ENCODE measurements at regions not wholly inside any gene's neighbourhood (a gene's known extent, or its start where the extent isn't known, plus 50 kb on each side); places are given as distances from the start of the nearest gene placed in this dataset.
A peak's percentile ranks its signal among the peaks of the same experiment; 100 is the strongest.
"Not testable (repeated sequence)": the region's sequence is repeated elsewhere in the genome, so short reads cannot be mapped to it uniquely, and the experiment has no call there.

DNA sequence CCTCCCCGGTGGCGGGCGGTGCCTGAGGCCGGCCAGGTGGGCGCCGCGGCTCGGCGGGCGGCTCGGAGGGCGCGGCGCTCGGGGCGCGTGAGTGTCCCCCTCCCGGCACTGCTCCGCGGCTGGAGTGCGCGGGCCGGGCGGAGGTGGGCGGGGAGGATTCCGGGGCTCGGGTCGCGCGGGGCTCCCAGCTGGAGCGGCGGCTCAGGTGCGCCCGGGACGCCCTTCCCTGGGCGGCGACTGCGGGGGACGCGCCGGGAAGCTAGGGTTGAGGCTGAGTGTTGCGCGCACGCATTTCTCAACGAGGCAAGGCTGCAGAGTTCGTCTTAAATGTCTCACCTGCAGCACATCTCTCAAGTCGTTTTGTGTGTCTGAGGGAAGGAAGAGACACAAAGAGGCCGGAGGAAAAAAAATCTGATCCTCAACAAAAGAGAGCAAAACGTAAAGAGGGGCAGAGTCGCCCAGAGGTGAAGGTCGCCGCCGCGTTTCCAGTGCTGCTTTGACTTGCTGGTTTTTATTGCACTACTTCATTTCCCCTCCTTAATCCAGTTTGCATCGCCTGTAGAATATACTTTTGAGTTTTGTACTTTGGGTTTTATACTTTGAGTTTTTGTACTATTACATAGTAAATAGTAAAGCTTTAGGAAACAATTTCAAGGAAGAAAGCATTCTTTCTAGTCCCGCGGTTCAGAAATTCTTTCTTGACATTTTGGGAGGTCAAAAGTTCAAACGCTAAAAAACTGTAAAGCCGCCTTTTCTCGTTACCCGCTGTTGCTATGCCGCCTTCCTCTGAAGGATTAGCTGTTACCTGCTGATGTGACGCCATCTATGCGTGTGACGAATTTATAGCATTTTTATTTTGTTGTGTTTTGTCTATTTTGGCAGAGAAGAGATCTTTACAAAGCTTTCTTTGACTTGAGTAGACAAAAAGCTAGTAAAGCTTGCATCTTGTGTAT lies 106.5 kb upstream of the STOX2 start:
- Mint-ChIP-seq H3K4me1 (peaks cover 7% of the 10 kb centered on the region), H3K36me3 (ENCODE audit: low read depth) (no peaks in the 10 kb centered on the region), H3K9me3 (peaks cover 9% of the 10 kb centered on the region), H3K27ac (no peak overlapping the region), H3K4me3 (peak overlapping the region; percentile 72), H3K27me3 (peaks cover 64% of the 10 kb centered on the region)
- intact Hi-C loops (cut with micrococcal nuclease), result loop anchor here (10.0 kb wide), 2 partner anchors 106 to 1216 kb away; partner anchors contain the start of genes HELT and STOX2
- DNase-seq, result peak; percentile 62

DNA sequence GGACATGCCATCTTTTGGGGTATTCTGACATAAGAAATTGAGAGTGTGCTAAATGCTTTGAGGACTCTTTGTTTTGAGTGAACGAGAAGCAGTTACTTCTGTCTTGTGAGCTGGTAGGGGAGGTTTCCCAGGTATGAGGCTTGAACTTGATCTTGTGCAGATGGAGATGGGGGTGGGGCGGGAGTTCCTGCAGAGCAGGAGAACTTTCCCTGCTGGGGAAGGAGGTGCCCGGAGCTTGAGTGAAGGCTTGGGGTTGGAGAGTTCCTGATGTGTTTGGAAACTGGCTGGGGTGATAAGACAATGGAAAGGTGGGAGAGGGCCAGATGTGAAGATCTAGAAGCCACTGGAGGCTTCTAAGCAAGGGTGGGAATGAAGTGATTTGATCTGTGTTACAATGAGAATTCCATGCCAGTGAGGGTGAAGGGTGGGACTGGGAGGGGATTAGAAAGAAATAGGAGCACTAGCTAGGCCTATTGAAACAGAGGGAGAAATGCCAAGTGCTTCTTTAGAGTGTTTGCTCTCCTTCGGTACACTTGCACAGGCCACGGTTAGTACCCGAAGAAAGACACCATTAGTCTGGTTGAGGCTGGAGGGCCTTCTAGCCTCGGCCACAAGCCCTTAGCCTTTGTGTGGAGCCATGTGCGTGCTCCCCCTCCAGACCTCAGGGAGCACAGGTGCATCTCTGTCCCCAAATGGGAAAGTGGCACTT lies 103.5 kb upstream of the STOX2 start:
- peaks cover 45% of the 10 kb centered on the region for H3K27me3 Mint-ChIP-seq
- H3K9me3 Mint-ChIP-seq, result no peaks in the 10 kb centered on the region
- no peak overlapping the region for H3K4me3 Mint-ChIP-seq
- H3K27ac Mint-ChIP-seq, result no peak overlapping the region
- H3K36me3 Mint-ChIP-seq (ENCODE audit: low read depth), result no peaks in the 10 kb centered on the region
- DNase-seq, result no peak
- intact Hi-C loops (cut with micrococcal nuclease), result no loop called here
- peaks cover 7% of the 10 kb centered on the region for H3K4me1 Mint-ChIP-seq

DNA sequence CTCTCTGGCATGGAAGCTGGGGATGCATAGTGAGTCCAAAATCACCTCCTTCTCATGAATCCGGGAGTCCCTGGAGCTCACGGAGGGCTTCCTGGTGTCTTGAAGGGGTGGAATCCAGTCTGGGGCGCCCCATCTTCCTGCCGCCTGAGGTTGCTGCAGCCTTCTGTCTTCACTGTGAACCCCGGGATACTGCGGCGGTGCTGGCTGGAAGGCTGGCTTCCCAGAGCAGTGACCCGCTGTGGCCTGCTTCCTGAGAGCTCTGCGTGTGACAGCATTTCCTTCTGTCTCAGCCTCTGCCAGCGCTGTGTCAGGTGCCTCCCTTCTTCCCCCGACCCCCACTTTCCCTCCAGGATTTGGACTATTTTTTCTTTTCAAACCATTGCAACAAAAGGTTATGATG lies 98.8 kb upstream of the STOX2 start:
- DNase-seq, result no peak
- H3K27ac Mint-ChIP-seq, result no peak overlapping the region
- H3K4me1 Mint-ChIP-seq, result no peaks in the 10 kb centered on the region
- peaks cover 17% of the 10 kb centered on the region for H3K27me3 Mint-ChIP-seq
- H3K9me3 Mint-ChIP-seq, result no peaks in the 10 kb centered on the region
- intact Hi-C loops (cut with micrococcal nuclease), result no loop called here
- H3K36me3 Mint-ChIP-seq (ENCODE audit: low read depth), result no peaks in the 10 kb centered on the region
- H3K4me3 Mint-ChIP-seq, result no peak overlapping the region

DNA sequence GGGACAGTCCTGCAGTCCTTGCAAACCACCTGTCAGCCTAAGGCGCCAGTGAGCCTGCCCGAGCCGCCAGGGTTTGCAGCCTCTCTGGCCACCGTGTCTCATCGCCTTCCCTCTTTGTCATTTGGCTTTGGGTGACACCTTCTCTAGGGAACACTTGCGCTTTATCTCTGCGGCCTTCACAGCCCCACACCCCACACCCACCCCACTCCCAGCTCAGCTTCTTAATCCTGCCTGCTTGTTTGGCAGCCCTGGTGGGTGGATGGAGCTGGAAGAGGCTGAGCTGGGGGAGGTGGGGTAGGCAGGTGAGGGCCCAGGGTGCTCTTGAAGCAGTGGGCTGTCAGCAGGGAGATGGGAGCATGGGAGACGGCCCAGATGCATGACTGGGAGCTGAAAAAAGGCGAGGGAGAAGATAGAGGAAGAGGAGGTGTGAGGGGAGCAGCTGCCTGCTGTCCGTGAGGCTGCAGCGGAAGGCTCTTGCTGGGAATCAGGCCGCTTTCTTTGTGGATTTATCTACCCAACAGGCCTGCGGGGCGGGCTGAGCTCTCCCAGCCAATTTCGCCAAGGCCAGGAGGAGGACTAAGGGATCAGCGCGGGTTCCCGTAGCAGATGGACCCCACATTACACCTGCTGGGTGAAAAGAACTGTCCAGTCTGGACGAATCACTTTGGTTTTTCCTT lies 97.5 kb upstream of the STOX2 start:
- Mint-ChIP-seq H3K36me3 (ENCODE audit: low read depth) (no peaks in the 10 kb centered on the region), H3K27me3 (peaks cover 15% of the 10 kb centered on the region), H3K27ac (no peak overlapping the region), H3K9me3 (no peaks in the 10 kb centered on the region), H3K4me1 (no peaks in the 10 kb centered on the region), H3K4me3 (no peak overlapping the region)
- intact Hi-C loops (cut with micrococcal nuclease), result no loop called here
- DNase-seq, result no peak

DNA sequence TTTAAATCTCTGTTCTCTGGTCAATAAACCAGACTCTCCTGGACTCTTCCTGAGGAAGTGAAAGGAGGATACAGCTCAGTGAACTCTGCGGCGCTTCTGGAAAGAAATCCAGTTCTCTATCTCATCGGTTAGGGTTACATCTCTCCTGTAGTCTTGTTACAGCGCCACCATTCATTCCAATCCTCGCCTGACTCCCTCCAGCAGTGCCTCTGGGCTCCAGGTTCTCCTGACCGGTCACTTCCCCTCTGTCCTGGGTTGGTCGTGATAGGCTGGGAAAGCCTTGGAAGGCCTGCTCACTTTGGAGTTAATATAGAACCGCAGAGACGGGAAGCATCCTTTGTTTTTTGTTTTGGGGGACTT lies 97.0 kb upstream of the STOX2 start:
- no peak for DNase-seq
- Mint-ChIP-seq H3K9me3 (no peaks in the 10 kb centered on the region), H3K27ac (no peak overlapping the region), H3K36me3 (ENCODE audit: low read depth) (no peaks in the 10 kb centered on the region), H3K4me1 (no peaks in the 10 kb centered on the region), H3K4me3 (no peak overlapping the region), H3K27me3 (peaks cover 13% of the 10 kb centered on the region)
- intact Hi-C loops (cut with micrococcal nuclease), result no loop called here

DNA sequence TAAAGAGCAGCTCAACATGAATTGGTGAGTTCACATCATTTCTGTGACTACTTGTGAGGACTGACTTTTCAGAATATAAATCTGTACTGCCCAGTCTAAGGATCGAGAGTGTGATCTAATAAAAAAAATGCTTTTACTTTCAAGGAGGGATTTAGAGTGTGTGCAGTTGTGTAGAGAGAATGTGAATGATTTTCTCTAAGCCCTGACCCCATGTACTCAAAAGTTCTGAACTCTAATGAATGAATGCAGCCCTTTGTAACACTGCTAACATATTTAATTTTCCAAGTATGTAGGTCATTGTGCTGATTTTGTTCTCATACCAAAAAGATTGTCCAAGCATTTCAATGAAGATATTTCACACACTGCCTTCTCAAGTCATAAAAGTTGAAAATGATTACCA lies 92.5 kb upstream of the STOX2 start:
- Mint-ChIP-seq H3K36me3 (ENCODE audit: low read depth) (no peaks in the 10 kb centered on the region), H3K4me1 (no peaks in the 10 kb centered on the region), H3K27ac (no peak overlapping the region), H3K9me3 (peaks cover 4% of the 10 kb centered on the region), H3K4me3 (no peak overlapping the region), H3K27me3 (peaks cover 11% of the 10 kb centered on the region)
- intact Hi-C loops (cut with micrococcal nuclease), result no loop called here
- DNase-seq, result no peak

DNA sequence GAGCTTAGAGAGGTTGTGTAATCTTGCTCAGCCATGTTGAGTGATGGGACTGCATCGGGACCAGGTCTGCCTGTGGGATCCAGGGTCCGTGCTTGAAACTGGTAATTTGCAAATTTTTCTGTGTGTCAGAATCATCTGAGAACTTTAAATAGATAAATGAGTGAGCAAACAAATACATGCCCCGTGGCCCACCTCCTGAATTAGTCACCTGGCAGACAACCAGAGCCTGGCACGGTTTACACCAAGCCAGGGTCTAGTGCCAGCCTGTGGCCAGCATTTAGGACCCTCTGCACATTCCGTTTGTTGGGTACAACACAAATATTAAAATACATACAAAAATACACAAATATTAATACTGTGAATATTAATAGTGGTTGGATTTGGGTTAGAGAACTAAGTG lies 90.6 kb upstream of the STOX2 start:
- no peak overlapping the region for H3K27ac Mint-ChIP-seq
- no peak overlapping the region for H3K4me3 Mint-ChIP-seq
- peaks cover 4% of the 10 kb centered on the region for H3K9me3 Mint-ChIP-seq
- no peak for DNase-seq
- no peaks in the 10 kb centered on the region for H3K36me3 Mint-ChIP-seq (ENCODE audit: low read depth)
- no peaks in the 10 kb centered on the region for H3K4me1 Mint-ChIP-seq
- intact Hi-C loops (cut with micrococcal nuclease), result no loop called here
- H3K27me3 Mint-ChIP-seq, result peaks cover 11% of the 10 kb centered on the region

DNA sequence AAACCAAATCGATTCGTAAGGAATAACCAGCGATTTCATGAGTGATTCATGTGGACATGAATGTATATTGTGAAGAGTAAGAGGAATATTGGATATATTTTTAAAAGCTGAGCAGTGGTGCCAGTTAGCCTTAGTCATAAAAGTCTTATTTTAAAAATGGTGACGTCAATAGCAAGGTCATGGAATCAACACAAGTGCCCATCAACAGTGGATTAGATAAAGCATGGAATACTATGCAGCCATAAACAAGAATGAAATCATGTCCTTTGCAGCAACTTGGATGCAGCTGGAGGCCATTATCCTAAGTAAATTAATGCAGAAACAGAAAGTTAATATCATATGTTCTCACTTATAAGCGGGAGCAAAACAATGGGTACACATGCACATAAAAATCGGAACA lies 89.0 kb upstream of the STOX2 start:
- DNase-seq, result no peak
- H3K4me3 Mint-ChIP-seq, result no peak overlapping the region
- intact Hi-C loops (cut with micrococcal nuclease), result no loop called here
- no peak overlapping the region for H3K27ac Mint-ChIP-seq
- H3K9me3 Mint-ChIP-seq, result peaks cover 4% of the 10 kb centered on the region
- H3K36me3 Mint-ChIP-seq (ENCODE audit: low read depth), result no peaks in the 10 kb centered on the region
- H3K27me3 Mint-ChIP-seq, result peaks cover 7% of the 10 kb centered on the region
- H3K4me1 Mint-ChIP-seq, result no peaks in the 10 kb centered on the region

DNA sequence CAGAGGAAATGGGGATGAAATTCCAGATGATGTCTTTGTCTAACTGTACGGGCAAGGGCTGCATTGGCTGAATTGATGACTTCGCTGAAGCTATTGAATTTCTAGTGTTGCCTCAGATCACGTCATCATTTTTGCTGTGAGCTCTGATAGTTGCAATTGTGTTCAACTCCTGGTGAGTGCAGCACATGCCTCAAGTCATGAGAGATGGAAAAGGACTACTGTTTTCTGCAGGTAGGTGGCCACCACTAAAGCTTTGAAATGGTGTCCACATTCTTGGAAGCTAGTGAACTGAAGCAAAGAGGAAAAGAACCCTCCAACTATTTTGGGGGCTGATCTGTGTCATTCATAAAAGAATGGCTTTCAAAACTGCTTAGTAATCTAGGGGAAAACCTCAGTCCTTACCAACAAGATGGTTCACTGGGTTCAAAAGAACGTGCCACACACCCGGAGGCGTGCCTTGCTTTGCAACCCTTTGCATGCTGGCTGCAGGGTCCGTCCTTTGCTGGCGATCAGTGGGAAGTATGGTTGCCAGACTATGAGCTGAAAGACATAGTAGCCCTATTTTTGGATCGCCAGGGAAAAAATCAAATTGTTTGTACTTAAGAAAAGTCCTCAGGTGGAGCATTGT lies 88.1 kb upstream of the STOX2 start:
- no peak overlapping the region for H3K4me3 Mint-ChIP-seq
- H3K36me3 Mint-ChIP-seq (ENCODE audit: low read depth), result no peaks in the 10 kb centered on the region
- DNase-seq, result no peak
- H3K27ac Mint-ChIP-seq, result no peak overlapping the region
- intact Hi-C loops (cut with micrococcal nuclease), result no loop called here
- peaks cover 4% of the 10 kb centered on the region for H3K9me3 Mint-ChIP-seq
- H3K4me1 Mint-ChIP-seq, result no peaks in the 10 kb centered on the region
- H3K27me3 Mint-ChIP-seq, result peaks cover 7% of the 10 kb centered on the region

DNA sequence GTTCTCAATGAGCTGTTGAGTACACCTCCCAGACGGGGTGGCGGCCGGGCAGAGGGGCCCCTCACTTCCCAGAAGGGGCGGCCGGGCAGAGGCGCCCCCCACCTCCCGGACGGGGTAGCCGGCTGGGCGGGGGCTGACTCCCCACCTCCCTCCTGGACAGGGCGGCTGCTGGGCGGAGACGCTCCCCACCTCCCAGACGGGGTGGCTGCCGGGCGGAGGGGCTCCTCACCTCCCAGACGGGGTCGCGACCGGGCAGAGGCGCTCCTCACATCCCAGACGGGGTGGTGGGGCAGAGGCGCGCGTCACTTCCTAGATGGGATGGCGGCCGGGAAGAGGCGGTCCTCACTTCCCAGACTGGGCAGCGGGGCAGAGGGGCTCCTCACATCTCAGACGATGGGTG lies 86.5 kb upstream of the STOX2 start:
- intact Hi-C loops (cut with micrococcal nuclease); H3K36me3 Mint-ChIP-seq (ENCODE audit: low read depth); H3K27me3 Mint-ChIP-seq; H3K4me1 Mint-ChIP-seq; H3K27ac Mint-ChIP-seq; DNase-seq; H3K9me3 Mint-ChIP-seq; H3K4me3 Mint-ChIP-seq: not testable (repeated sequence)

DNA sequence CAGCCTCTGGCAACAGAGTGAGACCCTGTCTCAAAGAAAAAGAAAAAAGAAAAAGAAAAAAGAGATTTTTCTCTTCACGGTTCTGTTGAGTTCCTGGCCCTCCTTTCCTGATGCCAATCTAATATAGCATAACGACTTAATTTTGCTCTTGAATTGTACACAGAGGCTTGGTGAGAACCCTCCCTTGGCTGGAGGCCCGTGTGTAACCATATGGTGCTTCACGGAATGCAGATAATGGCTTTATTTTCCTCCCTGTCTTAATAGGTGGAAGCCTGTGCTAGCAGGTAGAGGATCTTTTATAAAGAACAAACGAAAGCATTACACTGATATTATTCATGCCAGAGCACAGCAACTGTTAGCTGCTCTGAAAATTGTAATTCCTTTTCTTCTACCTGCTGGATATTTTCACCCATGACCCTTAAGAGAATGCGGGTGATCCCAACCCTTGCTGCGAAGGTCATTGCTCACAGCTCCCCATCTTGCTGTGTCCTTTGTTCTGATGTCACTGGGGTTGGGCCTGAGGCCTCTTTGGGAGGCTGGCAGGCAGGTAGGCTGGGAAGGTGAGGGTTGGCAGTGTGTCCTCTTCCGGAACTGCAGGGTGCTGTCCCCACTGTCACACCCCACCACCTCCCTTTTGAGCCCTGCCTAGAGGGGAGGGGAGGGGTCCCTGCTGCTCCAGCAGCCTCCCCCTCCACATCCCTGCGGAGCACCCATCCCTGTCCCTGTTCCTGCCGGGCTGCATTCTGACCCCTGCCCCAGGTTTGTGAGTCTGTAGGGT lies 83.8 kb upstream of the STOX2 start:
- Mint-ChIP-seq H3K36me3 (ENCODE audit: low read depth) (no peaks in the 10 kb centered on the region), H3K27me3 (peaks cover 3% of the 10 kb centered on the region), H3K9me3 (peaks cover under 1% of the 10 kb centered on the region), H3K4me1 (no peaks in the 10 kb centered on the region), H3K4me3 (no peak overlapping the region), H3K27ac (no peak overlapping the region)
- DNase-seq, result no peak
- intact Hi-C loops (cut with micrococcal nuclease), result no loop called here

DNA sequence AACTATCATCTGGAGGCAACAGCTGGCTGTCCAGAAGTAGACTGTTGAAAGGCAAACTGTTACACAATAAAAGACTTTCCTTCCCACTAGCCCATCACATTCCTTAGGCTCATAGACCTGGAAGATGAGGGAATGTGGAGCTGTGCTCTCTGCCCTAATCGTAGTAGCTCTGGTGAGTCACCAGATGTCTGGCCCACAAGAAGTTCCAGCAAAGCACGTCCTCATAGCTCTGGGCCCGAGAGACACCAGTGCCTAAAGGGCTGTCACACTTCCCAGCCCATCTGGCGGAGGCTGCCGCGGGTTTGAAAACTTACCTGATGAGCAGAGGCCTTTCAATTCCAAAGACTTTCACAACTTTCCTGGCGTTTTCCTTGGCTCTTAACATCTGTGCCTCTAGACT lies 81.7 kb upstream of the STOX2 start:
- Mint-ChIP-seq H3K9me3 (no peaks in the 10 kb centered on the region), H3K4me3 (no peak overlapping the region), H3K36me3 (ENCODE audit: low read depth) (no peaks in the 10 kb centered on the region), H3K27ac (no peak overlapping the region), H3K4me1 (peaks cover 6% of the 10 kb centered on the region), H3K27me3 (peaks cover 3% of the 10 kb centered on the region)
- DNase-seq, result no peak
- intact Hi-C loops (cut with micrococcal nuclease), result no loop called here

DNA sequence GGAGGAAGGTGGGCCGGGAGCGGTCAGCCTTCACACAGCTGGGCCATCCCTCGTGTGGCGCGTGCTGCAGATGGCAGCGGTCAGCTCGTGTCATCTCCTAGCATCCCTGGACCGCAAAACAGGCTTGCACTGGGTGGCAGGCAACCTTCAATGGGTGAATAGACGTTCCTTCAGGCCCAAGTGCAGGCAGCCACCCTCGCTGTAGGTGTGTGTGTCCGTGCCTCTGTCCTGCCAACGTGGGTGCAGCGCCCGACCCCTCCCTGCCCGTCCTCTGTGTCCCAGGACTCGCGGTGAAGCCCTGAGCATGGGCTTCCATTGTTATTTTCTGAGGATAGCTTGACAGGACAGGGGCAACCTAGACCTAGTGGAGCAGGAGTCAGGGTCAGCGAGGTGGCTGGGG lies 79.8 kb upstream of the STOX2 start:
- H3K9me3 Mint-ChIP-seq, result no peaks in the 10 kb centered on the region
- intact Hi-C loops (cut with micrococcal nuclease), result loop anchor here (5.0 kb wide), 1 partner anchor 267 kb away; no protein-coding TSS in a partner anchor
- no peak for DNase-seq
- H3K36me3 Mint-ChIP-seq (ENCODE audit: low read depth), result no peaks in the 10 kb centered on the region
- H3K27ac Mint-ChIP-seq, result no peak overlapping the region
- H3K27me3 Mint-ChIP-seq, result peaks cover 3% of the 10 kb centered on the region
- peaks cover 8% of the 10 kb centered on the region for H3K4me1 Mint-ChIP-seq
- no peak overlapping the region for H3K4me3 Mint-ChIP-seq

Data from activated CD4-positive, alpha-beta T cell treated with anti-CD3 and anti-CD28 coated beads, Interleukin-2, amount 10 ng/mL, durations not matched to agents 24 days and 14 days (primary cell).